UCSD-AML1 (cell line): ENCODE measurements at regions not wholly inside any gene's neighbourhood (a gene's known extent, or its start where the extent isn't known, plus 50 kb on each side); places are given as distances from the start of the nearest gene placed in this dataset.
"Not testable (repeated sequence)": the region's sequence is repeated elsewhere in the genome, so short reads cannot be mapped to it uniquely, and the experiment has no call there.

Source experiments
- DNase-seq: peaks from one replicate; lab custom pipeline; 2025; ENCODE audit not compliant: unreplicated experiment; lab: John Stamatoyannopoulos, UW

DNA sequence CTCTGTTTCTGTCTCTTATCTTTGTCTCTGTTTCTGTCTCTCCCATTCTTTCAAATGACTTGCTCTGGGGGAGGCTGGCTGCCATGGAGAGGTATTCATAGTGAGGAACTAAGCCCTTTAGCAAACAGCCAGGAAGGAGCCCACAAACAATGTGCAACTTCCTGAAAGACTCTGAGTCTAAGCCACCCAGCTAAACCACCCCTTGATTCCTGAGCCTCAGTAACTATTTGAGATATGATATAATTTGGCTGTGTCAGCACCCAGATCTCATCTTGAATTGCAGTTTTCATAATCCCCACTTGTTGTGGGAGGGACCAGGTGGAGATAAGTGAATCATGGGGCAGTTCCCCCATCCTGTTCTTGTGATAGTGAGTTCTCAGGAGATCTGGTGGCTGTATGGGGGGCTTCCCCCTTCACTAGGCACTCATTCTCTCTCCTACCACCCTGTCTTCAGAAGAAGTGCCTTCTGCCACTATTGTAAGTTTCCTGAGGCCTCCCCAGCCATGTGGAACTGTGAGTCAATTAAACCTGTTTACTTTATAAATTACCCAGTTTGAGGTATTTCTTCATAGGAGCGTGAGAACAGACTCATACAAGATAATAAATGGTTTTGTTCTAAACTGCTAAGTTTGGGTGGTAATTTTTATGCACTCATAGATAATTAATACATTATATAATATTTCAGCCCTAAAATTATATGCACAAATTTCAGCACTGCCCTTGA lies 121.2 kb upstream of the FOXP2 start:
- no peak for DNase-seq

DNA sequence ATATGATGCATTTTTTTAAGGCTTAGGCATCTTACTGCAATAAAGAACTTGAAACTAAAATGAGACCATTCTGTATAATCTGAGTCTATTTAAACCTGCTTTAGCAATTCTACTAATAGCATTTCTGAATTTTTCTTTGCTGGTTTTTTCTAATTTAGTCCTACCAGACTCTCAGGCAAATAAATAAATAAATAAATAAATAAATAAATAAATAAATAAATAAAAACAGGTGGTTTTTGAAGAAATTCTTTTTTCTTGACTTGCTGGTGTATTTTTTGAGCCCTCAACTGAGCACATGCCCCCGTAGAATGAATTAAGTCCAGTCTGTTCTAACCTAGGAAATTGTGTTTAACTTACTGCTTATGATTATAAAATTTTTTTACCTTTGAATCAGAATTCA lies 134.7 kb upstream of the FOXP2 start:
- no peak for DNase-seq

DNA sequence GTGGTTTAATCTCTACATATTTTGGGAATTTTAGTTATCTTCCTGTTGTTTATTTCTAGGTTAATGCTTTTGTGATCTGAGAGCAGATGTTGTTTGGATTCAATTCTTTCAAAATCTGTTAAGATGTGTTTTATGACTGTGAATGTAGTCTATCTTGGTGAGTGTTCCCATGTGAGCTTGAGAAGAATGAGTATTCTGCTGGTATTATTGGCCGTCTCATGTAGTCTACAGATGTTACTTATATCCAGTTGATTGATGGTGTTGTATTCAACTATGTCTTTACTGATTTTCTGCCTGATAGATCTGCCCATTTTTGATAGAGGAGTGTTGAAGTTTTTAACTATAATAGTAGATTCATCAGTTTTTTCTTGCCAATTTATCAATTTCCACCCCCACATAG lies 141.4 kb upstream of the FOXP2 start:
- no peak for DNase-seq

DNA sequence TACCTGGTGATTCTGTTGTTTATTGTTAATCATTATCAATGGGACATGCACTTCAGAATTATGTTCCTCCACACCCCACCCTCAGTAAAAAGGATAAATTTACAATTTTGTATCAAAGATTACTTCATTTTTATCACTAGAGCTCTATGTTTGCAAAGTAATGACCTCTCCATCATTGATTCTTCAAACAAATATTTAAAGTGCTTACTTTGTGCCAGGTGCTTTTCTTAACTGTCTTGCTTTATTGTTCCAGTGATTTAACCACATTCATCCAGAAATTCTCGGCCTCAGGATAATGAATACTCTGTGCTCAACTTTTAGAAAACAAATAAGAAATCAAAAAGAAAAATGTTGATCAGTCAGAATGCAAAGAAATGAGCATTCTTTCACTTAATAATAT lies 144.9 kb upstream of the FOXP2 start:
- no peak for DNase-seq

DNA sequence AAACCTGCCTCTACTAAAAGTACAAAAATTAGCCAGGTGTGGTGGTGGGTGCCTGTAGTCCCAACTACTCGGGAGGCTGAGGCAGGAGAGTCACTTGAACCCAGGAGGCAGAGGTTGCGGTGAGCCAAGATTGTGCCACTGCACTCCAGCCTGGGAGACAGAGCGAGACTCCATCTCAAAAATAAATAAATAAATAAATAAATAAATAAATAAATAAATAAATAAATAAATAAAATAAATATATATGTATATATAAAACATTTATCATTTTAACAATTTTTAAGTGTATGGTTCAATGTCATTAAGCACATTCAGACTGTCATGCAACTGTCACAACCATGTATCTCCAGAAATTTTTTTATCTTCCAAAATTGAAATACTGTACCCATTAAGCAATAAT lies 147.1 kb upstream of the FOXP2 start:
- DNase-seq: not testable (repeated sequence)

DNA sequence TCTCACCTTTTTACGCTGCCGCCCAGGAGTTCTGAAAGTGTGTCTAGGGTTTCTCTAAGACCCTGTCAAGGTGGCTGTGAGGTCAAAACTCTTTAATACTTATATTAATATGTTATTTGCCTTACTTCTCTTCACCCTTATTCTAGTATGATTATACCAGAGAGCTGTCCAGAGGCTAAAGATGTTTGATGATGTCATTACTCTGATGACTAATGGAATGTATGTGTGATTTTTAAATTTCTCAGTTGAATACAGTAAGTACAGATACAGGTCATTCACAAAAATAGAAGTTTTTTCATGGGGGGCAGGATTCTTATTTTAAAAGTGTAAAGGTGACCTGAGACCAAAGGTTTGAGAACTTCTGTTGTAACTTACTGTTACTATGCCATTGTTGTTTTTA lies 150.6 kb upstream of the FOXP2 start:
- DNase-seq: no peak

DNA sequence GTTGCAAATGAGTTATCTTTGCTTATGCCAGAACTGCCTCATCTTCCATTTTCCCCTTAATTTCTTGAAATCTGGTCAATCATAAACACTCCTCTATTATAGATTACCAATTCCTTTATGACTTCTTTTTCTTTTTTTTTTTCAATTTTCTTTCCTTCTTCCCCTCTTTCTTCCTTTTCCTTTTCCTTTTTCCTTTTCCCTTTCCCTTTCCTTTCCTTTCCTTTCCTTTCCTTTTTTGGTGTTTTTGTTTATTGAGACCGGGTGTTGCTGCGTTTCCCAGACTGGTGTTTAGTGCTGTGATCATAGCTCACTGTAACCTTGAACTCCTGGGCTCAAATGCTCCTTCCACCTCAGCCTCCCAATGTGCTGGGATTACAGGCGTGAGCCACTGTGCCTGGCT lies 151.4 kb upstream of the FOXP2 start:
- DNase-seq: no peak

DNA sequence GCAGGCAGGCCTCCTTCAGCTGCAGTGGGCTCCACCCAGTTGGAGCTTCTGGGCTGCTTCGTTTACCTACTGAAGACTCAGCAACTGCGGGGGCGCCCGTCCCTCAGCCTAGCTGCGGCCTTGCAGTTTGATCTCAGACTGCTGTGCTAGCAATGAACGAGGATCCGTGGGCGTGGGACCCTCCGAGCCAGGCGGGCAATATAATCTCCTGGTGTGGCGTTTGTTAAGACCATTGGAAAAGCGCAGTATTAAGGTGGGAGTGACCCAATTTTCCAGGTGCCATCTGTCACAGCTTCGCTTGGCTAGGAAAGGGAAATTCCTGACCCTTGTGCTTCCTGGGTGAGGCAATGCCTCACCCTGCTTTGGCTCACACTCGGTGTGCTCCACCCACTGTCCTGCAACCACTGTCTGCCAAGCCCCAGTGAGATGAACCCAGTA lies 159.2 kb upstream of the FOXP2 start:
- DNase-seq: no peak

DNA sequence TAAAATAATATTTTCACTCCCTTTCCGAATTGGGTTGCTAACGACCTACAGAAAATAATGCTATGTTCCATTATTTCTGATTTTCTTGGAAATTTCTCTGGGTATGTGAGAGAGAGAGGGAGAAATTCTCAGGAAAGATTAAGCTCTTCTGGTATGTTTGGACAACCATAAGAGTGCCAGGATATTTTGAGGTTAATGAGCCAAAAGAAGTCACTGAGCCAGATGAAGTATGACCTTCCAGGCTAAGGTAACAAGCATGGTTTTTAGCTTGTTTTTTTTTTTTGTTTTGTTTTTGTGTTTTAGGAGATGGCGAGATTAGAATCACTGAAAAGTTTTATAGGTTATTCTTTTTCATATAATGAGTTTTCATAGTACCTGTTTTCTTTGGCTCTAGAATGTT lies 171.0 kb upstream of the FOXP2 start:
- DNase-seq: no peak

DNA sequence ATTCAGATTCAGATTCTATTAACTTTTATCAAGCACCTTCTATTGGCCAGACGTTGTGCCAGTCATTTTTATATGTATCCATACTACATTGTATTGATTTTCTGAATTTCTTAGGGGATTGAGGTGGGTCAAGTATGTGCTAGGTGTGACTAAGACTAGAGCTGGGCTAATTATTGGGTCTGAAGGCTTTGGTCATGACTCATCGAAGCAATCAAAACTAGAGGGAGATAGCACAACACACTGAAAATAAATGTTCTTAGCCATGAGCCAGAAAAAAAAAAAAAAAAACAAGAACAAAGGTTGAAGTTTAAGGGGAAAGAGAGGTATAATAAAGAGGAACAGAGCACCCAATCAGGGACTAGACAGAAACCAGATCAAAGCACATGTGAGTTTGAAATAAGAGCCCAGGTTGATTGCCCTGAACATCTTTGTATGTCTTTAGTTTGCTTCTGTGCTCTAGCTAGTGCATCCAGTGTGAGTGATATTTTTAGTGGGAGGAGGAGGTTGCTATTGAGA lies 171.6 kb upstream of the FOXP2 start:
- DNase-seq: no peak

DNA sequence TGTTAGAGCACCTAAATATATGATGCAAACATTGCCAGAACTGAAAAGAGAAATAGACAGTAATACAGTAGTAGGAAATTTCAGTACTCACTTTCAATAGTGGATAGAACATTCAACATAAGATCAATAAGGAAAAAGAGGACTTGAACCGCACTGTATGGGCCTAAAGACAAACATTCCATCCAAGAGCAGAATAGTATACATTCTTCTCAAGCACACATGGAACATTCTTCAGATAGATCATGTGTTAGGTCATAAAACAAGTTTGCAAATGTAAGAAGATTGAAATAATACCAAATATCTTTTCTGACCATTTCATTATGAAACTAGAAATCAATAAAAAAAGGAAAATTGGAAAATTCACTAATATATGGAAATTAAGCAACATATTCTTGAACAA lies 185.4 kb upstream of the FOXP2 start:
- no peak for DNase-seq

DNA sequence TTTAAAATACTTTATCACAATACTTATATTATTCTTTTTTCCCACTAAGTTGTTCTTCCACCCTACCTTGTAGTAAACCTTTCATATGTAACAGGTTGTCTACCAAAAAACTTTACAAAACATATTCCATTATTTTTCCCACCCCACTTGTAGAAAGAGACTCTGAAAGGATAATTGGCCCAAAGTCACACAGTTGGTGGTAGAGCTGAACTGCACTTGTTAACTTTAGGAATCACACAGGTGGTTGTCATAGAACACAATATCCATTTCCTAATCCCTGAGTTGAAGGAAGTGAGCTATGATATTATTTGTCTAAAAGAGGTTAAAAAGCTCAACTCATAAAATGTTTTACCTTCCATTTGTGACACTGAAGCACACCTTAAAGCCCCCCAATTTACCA lies 188.8 kb upstream of the FOXP2 start:
- DNase-seq: no peak

DNA sequence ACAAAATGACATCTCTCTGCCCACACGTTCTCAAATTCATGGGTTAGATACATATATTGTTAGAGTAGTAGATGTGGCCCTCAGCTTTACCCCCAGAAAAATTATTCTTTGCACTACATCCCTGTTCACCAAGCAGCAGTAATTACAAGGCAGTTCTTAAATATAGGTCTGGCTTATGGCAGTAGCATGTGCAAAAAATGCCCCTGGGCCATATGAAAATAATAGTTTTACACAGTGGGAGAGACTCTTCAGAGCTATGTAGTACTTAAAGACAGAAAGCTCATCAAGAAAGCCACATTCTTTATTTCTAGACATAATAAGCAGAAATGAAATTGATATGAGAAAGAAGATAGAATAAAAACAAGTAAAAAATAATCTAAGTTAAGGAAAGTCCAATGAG lies 196.3 kb upstream of the FOXP2 start:
- DNase-seq: no peak

DNA sequence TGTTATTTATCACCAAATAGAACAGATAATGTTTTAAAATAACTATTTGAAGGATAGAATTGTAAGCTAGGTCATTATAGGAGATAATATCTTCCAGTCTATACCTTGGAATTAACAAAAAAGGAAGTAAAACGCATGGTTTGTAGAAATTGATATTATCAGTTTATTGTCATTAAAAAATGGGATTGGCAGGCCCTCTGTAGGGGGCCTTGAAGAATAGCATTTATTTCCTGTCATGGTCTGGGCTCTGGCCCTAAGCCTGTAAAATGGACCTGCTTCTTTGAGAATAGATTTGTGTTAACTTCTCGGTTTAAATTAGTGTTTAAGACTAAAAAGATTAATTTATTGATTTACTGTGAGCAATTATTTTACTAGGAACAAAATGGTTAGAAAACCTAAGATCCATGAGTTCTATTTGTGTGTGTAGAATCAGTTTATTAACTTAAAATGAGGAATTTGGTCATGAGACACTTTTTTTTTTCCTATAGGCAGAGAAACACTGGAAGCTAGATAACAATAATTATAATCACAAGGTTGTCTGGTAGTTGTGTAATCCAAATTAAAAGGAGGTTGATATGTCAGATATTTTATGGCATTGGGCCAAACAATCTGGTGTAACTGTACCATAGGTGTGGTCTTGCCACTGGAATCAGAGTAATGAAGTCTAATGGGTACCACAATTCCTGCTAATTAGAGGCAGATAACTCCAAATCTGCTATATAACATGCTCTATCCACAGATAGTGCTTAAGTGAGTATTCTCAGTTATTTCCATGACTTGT lies 197.4 kb upstream of the FOXP2 start:
- DNase-seq: no peak

DNA sequence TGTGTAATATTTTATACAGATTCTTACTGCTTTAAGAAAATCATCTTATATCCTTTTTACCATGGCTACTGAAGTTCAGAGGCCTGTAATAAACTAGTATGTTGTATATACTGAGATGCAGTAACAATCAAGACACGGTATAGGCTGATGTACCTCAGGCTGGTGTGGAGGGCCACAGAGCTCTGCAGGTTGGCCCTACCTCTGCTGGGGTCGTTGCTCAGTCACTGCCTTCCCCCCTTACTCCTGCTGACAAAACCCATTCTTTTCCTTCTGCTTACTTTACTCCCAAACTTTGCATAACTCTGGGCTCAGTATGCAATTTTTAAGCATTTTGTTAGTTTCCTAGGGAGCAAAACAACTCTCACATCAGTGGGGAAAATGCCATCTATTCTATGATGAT lies 200.1 kb upstream of the FOXP2 start:
- DNase-seq: no peak

DNA sequence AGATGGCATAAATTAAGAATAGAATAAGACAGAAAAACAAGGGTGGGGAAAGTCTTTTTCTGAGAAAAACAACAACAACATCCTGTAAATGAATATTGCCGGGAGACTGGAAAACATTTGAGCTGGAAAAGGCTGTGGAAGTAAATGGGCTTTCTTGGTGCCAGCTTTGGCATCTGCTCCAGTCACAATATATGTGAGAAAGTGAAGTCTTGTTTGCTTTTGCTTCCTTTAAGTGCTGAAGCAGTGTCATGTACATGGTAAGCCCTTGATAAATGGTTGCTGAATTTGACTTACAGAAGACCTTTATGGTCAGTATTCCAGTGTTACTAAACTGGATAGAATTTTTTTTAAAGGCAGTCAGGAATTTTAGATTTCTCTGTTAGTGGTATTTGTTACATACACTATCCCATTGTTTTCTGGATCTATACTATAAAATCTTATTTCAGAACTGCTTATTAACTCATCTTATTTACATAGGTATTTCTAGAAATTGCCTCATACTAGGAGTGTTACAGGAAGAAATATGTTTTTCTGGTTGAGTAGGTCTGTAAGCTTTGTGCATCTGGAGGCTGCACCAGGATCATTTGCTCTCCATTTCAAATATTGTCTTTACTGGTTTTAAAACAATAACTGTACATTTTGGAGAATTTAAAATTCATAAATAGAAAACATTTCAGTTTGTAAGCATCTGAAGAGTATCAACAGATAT lies 201.7 kb upstream of the FOXP2 start:
- no peak for DNase-seq

DNA sequence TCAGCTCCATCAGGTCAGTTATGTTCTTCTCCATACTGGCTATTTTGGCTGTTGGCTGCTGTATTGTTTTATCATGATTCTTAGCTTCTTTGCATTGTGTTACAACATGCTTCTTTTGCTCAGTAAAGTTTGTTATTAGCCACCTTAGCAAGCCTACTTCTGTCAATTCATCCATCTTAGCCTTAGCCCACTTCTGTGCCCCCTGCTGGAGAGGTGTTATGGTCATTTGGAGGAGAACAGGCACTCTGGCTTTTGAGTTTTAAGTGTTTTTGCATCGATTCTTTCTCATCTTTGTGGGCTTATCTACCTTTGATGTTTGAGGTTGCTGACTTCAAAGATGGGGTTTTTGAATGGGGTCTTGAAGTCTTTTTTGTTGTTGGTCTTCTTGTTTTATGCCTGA lies 204.6 kb upstream of the FOXP2 start:
- DNase-seq: no peak

DNA sequence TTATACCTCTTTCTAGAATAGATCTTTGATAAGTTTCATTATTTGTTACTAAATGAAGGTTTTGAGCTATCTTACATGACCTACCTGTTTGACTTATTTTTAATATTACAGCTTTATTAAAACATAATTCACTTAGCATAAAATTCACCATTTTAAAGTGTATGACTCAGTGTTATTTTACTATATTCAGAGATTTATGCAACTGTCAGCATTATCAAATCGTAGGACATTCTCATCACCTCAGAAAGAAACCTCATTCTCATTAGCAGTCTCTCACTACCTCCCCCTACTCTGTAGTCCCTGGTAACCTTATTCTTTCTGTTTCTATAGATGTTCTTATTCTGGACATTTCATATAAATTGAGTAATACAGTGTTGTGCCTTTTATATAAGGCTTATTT lies 207.9 kb upstream of the FOXP2 start:
- DNase-seq: no peak

DNA sequence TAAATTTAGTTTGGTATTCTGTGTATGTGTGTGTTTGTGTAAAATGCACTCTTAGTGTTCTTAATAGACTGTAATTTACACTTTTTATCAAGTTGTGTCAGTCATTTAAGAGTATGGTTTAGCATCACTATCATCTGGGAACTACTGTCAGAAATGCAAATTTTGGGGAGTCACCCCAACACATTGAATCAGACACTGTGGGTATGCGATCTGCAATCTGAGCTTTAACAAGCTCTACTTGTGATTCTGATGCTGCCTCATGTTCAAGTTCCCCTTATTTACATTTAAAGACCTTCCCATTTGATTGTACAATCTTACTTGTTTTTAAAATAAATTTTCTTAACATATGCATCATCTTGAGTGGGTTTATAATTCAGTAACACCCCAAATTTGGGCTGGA lies 218.1 kb upstream of the FOXP2 start:
- no peak for DNase-seq

DNA sequence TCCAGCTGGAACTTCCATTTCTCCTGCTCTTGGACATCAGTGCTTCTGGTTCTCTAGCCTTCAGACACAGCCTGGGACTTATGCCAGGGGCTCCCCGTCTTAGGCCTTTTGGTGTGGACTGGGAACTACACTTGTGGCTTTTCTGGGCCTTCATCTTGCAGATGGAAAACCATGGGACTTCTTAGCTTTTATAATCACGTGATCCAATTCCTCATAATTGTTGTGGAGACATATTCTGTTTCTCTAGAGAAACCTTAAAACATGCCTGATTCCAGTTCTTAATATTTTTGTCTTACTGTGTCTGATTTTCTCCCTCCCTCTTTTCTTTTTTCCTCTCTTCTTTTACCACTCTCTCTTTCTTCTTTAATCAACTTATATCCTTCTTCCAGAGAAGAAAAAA lies 224.2 kb upstream of the FOXP2 start:
- DNase-seq: no peak

DNA sequence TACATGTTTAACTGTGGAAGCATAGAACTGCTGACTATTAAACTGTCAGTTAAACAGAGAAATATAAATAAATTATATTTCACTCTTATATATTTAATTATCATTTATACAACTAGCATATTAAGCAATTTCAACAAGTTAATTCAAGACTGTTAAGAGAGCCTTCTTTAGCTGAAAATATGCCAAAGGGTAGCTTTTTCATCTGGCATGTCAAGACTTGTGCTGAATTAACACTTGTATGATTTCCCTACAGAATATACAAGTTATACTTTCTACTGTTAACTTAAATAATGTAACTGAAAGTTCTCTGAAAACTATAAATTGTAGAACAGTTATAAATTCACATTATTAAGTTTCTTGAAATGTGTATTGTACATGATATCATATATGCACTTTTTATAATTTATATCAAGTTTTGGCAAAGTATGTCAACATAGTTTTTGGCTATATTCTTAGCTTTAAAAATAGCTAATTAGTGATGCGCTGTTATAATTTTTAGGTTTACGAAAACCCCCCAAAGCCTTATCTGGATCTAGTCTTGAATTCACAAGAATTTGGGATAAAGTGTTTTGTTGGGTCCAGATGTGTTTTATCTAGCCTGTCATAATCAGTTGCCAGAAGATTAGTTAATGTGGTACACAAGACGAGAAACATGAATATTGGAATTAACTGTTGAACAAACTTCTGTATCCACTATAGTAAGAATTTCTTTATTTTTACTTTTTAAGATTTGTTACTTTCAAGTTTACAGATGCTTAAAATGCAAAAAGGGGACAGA lies 231.1 kb upstream of the FOXP2 start:
- no peak for DNase-seq
